ENCODE measurements at regions not wholly inside any gene's neighbourhood (a gene's known extent, or its start where the extent isn't known, plus 50 kb on each side); places are given as distances from the start of the nearest gene placed in this dataset.

DNA sequence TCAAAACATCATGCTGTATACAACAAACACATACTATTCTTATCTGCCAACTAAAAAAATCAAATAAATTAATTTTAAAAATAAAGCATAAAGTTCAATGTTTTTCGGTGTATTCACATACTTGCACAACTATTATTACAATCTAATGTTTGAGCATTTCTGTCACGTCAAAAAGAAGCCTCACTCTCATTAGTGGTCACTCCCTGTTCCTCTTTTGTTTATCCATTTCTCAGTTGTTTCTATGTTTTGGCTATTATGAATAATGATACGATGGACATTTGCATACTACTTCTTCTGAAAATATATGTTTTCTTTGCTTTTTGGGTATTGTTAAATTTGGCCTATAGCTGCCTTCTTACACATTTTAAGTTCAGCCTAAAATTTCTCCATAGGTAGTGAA lies 773.0 kb upstream of the HS6ST1 start:
- no peak for DNase-seq
- Histone ChIP-seq H3K9me3 (no peaks in the 10 kb centered on the region), H3K4me3 (ENCODE audit: low read depth, low read length) (no peak overlapping the region), H3K36me3 (ENCODE audit: control insufficient read depth, insufficient read depth, low read length) (no peaks in the 10 kb centered on the region), H3K4me1 (no peaks in the 10 kb centered on the region), H3K27me3 (replicated peaks; ENCODE audit: control insufficient read depth, insufficient read depth, low read length) (no peaks in the 10 kb centered on the region)
- Mint-ChIP-seq H3K9me3 (ENCODE audit: unreplicated experiment) (no peaks in the 10 kb centered on the region), H3K4me1 (ENCODE audit: low read depth, unreplicated experiment) (no peaks in the 10 kb centered on the region), H3K36me3 (ENCODE audit: insufficient read depth, unreplicated experiment) (no peaks in the 10 kb centered on the region), H3K27ac (ENCODE audit: unreplicated experiment) (no peak overlapping the region), H3K27me3 (ENCODE audit: insufficient read depth, unreplicated experiment) (peaks cover 14% of the 10 kb centered on the region), H3K4me3 (ENCODE audit: unreplicated experiment) (no peak overlapping the region)
- ChIA-PET CTCF (no interaction called here), POLR2A (no interaction called here)
- TF ChIP-seq, protein P1, sequence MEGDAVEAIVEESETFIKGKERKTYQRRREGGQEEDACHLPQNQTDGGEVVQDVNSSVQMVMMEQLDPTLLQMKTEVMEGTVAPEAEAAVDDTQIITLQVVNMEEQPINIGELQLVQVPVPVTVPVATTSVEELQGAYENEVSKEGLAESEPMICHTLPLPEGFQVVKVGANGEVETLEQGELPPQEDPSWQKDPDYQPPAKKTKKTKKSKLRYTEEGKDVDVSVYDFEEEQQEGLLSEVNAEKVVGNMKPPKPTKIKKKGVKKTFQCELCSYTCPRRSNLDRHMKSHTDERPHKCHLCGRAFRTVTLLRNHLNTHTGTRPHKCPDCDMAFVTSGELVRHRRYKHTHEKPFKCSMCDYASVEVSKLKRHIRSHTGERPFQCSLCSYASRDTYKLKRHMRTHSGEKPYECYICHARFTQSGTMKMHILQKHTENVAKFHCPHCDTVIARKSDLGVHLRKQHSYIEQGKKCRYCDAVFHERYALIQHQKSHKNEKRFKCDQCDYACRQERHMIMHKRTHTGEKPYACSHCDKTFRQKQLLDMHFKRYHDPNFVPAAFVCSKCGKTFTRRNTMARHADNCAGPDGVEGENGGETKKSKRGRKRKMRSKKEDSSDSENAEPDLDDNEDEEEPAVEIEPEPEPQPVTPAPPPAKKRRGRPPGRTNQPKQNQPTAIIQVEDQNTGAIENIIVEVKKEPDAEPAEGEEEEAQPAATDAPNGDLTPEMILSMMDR (IDR thresholded peaks at IDR 0.05; ENCODE audit: insufficient read depth in 1 of 2, low read depth in 1 of 2, low read length in 1 of 2, severe bottlenecking in 1 of 2, unreplicated experiment in 1 of 2) = no peak
- intact Hi-C loops (cut with micrococcal nuclease; ENCODE audit: unreplicated experiment) = no loop called here
- no TSS peak for BruUV-seq (replicated peaks)

DNA sequence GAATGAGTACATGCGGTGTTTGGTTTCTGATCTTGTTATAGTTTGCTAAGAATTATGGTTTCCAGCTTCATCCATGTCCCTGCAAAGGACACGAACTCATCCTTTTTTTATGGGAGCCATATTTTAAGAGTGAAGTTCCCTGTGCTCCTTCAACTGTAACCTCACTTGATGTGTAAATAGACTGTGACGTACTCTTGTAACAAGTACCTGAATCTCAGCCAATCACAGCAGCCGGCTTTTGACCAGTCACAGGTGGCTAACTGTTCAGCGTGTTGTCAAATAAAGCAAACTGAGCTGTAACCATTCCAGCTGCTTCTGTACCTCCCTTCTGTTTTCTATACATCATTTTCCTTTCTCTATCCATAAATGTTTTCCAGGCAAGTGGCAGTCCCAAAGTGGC lies 774.3 kb upstream of the HS6ST1 start:
- Histone ChIP-seq H3K4me3 (ENCODE audit: low read depth, low read length) (no peak overlapping the region), H3K36me3 (ENCODE audit: control insufficient read depth, insufficient read depth, low read length) (no peaks in the 10 kb centered on the region), H3K4me1 (no peaks in the 10 kb centered on the region), H3K9me3 (no peaks in the 10 kb centered on the region), H3K27me3 (replicated peaks; ENCODE audit: control insufficient read depth, insufficient read depth, low read length) (no peaks in the 10 kb centered on the region)
- Mint-ChIP-seq H3K4me3 (ENCODE audit: unreplicated experiment) (no peak overlapping the region), H3K9me3 (ENCODE audit: unreplicated experiment) (no peaks in the 10 kb centered on the region), H3K36me3 (ENCODE audit: insufficient read depth, unreplicated experiment) (no peaks in the 10 kb centered on the region), H3K4me1 (ENCODE audit: low read depth, unreplicated experiment) (no peaks in the 10 kb centered on the region), H3K27ac (ENCODE audit: unreplicated experiment) (no peak overlapping the region), H3K27me3 (ENCODE audit: insufficient read depth, unreplicated experiment) (peaks cover 13% of the 10 kb centered on the region)
- no peak for DNase-seq
- TF ChIP-seq, protein P1 (IDR thresholded peaks at IDR 0.05; ENCODE audit: insufficient read depth in 1 of 2, low read depth in 1 of 2, low read length in 1 of 2, severe bottlenecking in 1 of 2, unreplicated experiment in 1 of 2) = no peak
- BruUV-seq (replicated peaks) = no TSS peak
- intact Hi-C loops (cut with micrococcal nuclease; ENCODE audit: unreplicated experiment) = no loop called here
- ChIA-PET CTCF (no interaction called here), POLR2A (no interaction called here)

DNA sequence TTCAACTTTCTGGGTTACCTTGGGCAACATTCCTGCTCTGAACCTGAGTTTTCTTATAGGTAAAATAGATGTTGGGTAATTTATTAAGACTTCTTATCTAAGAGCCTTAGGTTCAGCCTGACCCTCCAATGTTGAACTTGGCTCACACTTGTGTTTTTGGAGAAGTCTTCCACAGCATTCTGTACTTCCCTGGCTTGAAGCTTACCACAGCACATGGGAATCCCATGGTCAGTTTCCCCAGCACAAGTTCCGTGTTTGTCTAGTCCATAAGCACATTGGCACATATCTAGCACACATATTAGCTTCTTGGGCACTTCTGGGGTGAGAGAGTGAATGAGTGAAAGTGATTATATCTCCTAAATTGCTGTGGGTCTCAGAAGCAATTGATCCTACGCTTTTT lies 782.5 kb upstream of the HS6ST1 start:
- H3K27me3 Mint-ChIP-seq (ENCODE audit: insufficient read depth, unreplicated experiment) = peaks cover 14% of the 10 kb centered on the region
- H3K27ac Mint-ChIP-seq (ENCODE audit: unreplicated experiment) = no peak overlapping the region
- no peaks in the 10 kb centered on the region for H3K36me3 ChIP-seq (ENCODE audit: control insufficient read depth, insufficient read depth, low read length)
- DNase-seq = no peak
- ChIA-PET POLR2A (no interaction called here), CTCF (no interaction called here)
- TF ChIP-seq, protein P1 (IDR thresholded peaks at IDR 0.05; ENCODE audit: insufficient read depth in 1 of 2, low read depth in 1 of 2, low read length in 1 of 2, severe bottlenecking in 1 of 2, unreplicated experiment in 1 of 2) = no peak
- no peak overlapping the region for H3K4me3 ChIP-seq (ENCODE audit: low read depth, low read length)
- no peaks in the 10 kb centered on the region for H3K9me3 ChIP-seq
- H3K9me3 Mint-ChIP-seq (ENCODE audit: unreplicated experiment) = no peaks in the 10 kb centered on the region
- H3K4me1 ChIP-seq = no peaks in the 10 kb centered on the region
- no TSS peak for BruUV-seq (replicated peaks)
- no peak overlapping the region for H3K4me3 Mint-ChIP-seq (ENCODE audit: unreplicated experiment)
- no peaks in the 10 kb centered on the region for H3K4me1 Mint-ChIP-seq (ENCODE audit: low read depth, unreplicated experiment)
- H3K27me3 ChIP-seq (replicated peaks; ENCODE audit: control insufficient read depth, insufficient read depth, low read length) = no peaks in the 10 kb centered on the region
- intact Hi-C loops (cut with micrococcal nuclease; ENCODE audit: unreplicated experiment) = no loop called here
- no peaks in the 10 kb centered on the region for H3K36me3 Mint-ChIP-seq (ENCODE audit: insufficient read depth, unreplicated experiment)

Data from Caco-2 (cell line).